HepG2 (cell line): ENCODE measurements at regions not wholly inside any gene's neighbourhood (a gene's known extent, or its start where the extent isn't known, plus 50 kb on each side); places are given as distances from the start of the nearest gene placed in this dataset.
"Not testable (repeated sequence)": the region's sequence is repeated elsewhere in the genome, so short reads cannot be mapped to it uniquely, and the experiment has no call there.

Source experiments
- ATAC-seq: fragments of 200-7000 bp; cut with Tn5 transposase; 3 replicates; pipeline ENCODE4 v1.9.1; 2020; ENCODE audit warnings: mild to moderate bottlenecking, moderate library complexity
- BruUV-seq: library from RNA; stranded (reverse); fragments of 400-500 nt; replicated peaks from 2 replicates; lab custom pipeline; 2021; lab: Mats Ljungman, UMichigan
- CTCF ChIA-PET: fragments of 300-600 bp; formaldehyde crosslinking; extraction: SDS; loops from one replicate; lab custom pipeline; 2021; ENCODE audit warnings: low total read pairs, inconsistent platforms, low intra/inter-chr PET ratio; lab: Yijun Ruan, JAX
- POLR2A ChIA-PET: fragments of 350-600 bp; sonication (Branson Sonifier 250); formaldehyde crosslinking; loops from one replicate; lab custom pipeline; 2020; ENCODE audit warnings: antibody characterized with exemption, inconsistent platforms; lab: Yijun Ruan, JAX
- DNase-seq: peaks from one replicate; pipeline ENCODE4 v3.0.0-alpha.2; 2015; ENCODE audit warnings: low spot score
- FAIRE-seq: peaks from 3 replicates; lab custom pipeline; 2011; peaks lifted over from hg19 to GRCh38; lab: Jason Lieb, UNC
- H2AFZ ChIP-seq: one replicate; pipeline ENCODE4 v1.6.1; 2011; ENCODE audit warnings: low read length, inconsistent platforms
- H3K27ac ChIP-seq: fragments of 300-600 bp; 3 replicates; pipeline ENCODE4 v1.8.0; 2011; ENCODE audit warnings: mixed run types, mild to moderate bottlenecking, mixed read lengths, low read length, inconsistent platforms; ENCODE audit not compliant: insufficient read depth; ENCODE audit errors: extremely low read length
- H3K27me3 ChIP-seq, 2 experiments: fragments of 200-600 bp in 1 of 2; 2 replicates in 1 of 2; 3 replicates in 1 of 2; pipeline versions ENCODE4 v1.6.0 to v1.8.0; 2011; ENCODE audit warnings: low read length in 2 of 2, mild to moderate bottlenecking in 2 of 2, moderate library complexity in 2 of 2, inconsistent platforms in 1 of 2; ENCODE audit not compliant: insufficient read depth in 2 of 2, control insufficient read depth in 1 of 2
- H3K36me3 ChIP-seq, 2 experiments: fragments of 200-600 bp in 1 of 2; replicated peaks in 1 of 2; 2 replicates in 1 of 2; 3 replicates in 1 of 2; pipeline versions ENCODE4 v1.5.1 to v1.8.0; 2011; ENCODE audit warnings: low read length in 2 of 2, inconsistent platforms in 1 of 2; ENCODE audit not compliant: insufficient read depth in 2 of 2, control insufficient read depth in 1 of 2
- H3K4me1 ChIP-seq: 2 replicates; pipeline ENCODE4 v1.5.1; 2012; ENCODE audit warnings: low read length, inconsistent platforms; ENCODE audit not compliant: insufficient read depth
- H3K4me2 ChIP-seq: 2 replicates; pipeline ENCODE4 v1.6.0; 2011; ENCODE audit warnings: low read depth, low read length, inconsistent platforms
- H3K4me3 ChIP-seq, 3 experiments: fragments of 200-600 bp in 1 of 3; sonication (generic), shearing (Covaris generic) in 1 of 3; replicated peaks in 1 of 3; 2 replicates each; pipeline ENCODE4 v1.5.1; 2011 to 2016; ENCODE audit warnings: low read length in 3 of 3, inconsistent platforms in 2 of 3, low read depth in 2 of 3, mild to moderate bottlenecking in 2 of 3, control low read depth in 1 of 3, mixed read lengths in 1 of 3; ENCODE audit not compliant: insufficient read depth in 1 of 3
- H3K79me2 ChIP-seq: one replicate; pipeline ENCODE4 v1.6.1; 2011; ENCODE audit warnings: low read length, inconsistent platforms; ENCODE audit not compliant: insufficient read depth
- H3K9ac ChIP-seq: 2 replicates; pipeline ENCODE4 v1.6.0; 2011; ENCODE audit warnings: mild to moderate bottlenecking, low read depth, low read length, inconsistent platforms; ENCODE audit not compliant: insufficient read depth
- H3K9me3 ChIP-seq: 2 replicates; pipeline ENCODE4 v1.5.1; 2012; ENCODE audit warnings: mild to moderate bottlenecking, low read length
- H4K20me1 ChIP-seq: 2 replicates; pipeline ENCODE4 v1.6.0; 2011; ENCODE audit warnings: inconsistent platforms, mild to moderate bottlenecking, low read length, moderate library complexity; ENCODE audit not compliant: insufficient read depth
- WGBS: methylation state at CpG from one replicate; pipeline ENCODE4 v1.1.6; 2017; ENCODE audit warnings: low lambda C conversion rate; 5-methylcytosine and 5-hydroxymethylcytosine counted together
- in situ Hi-C: cut with HindIII; loops from 2 replicates; pipeline ENCODE4 v1.10.0; 2017; ENCODE audit warnings: low pct_unique_long_range_greater_than_20kb; ENCODE audit not compliant: extremely low pct_ligation_motif_present
- intact Hi-C: fragments of 100-400 bp; cut with micrococcal nuclease; formaldehyde crosslinking; loops from one replicate; pipeline ENCODE4 v1.10.0; 2022; ENCODE audit not compliant: unreplicated experiment

DNA sequence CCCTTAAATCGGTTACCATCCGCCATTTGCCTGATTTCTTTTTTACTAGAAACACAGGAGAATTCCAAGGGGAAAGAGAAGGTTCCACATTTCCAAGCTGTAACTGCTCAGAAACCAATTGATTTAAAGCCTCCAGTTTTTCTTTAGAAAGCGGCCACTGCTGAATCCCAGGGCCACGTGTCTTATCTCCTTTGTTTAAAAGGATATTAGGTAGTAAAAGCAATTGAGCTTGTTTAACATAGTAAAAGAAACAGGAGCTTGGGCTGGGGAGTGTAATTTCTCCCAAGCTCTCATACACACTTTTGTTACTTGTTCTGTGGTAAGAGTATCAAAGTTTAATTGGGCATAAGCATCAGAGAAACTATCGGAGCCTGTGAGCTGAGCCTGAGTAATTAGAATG lies 180.0 kb downstream of the OTOP1 start:
- H3K79me2 ChIP-seq, FAIRE-seq, H3K9ac ChIP-seq, POLR2A ChIA-PET, in situ Hi-C loops, intact Hi-C loops, H2AFZ ChIP-seq, H3K36me3 ChIP-seq, H3K27me3 ChIP-seq, DNase-seq, H3K4me3 ChIP-seq, H4K20me1 ChIP-seq, H3K4me2 ChIP-seq, H3K9me3 ChIP-seq, H3K27ac ChIP-seq, BruUV-seq, CTCF ChIA-PET, ATAC-seq: not testable (repeated sequence)
- peaks cover 21% of the 10 kb centered on the region; the same call in 1 of the 2 replicates for H3K4me1 ChIP-seq
- WGBS = 69% methylated on average over 5 of the region's 5 CpGs

GRCh38 chr4:4047202-4047601 lies 179.5 kb downstream of the OTOP1 start:
- H3K4me1 ChIP-seq = peaks cover 21% of the 10 kb centered on the region; the same call in 1 of the 2 replicates
- H2AFZ ChIP-seq, H3K4me3 ChIP-seq, H4K20me1 ChIP-seq, FAIRE-seq, H3K9me3 ChIP-seq, ATAC-seq, CTCF ChIA-PET, H3K9ac ChIP-seq, H3K4me2 ChIP-seq, H3K27ac ChIP-seq, H3K36me3 ChIP-seq, intact Hi-C loops, in situ Hi-C loops, BruUV-seq, POLR2A ChIA-PET, H3K27me3 ChIP-seq, H3K79me2 ChIP-seq, DNase-seq: not testable (repeated sequence)
- WGBS = 86% methylated on average over 12 of the region's 12 CpGs

- intact Hi-C loops, H3K79me2 ChIP-seq, CTCF ChIA-PET, in situ Hi-C loops, ATAC-seq, H4K20me1 ChIP-seq, DNase-seq, H2AFZ ChIP-seq, FAIRE-seq, POLR2A ChIA-PET, H3K4me3 ChIP-seq, H3K36me3 ChIP-seq, H3K9me3 ChIP-seq, H3K4me2 ChIP-seq, H3K27ac ChIP-seq, BruUV-seq, H3K27me3 ChIP-seq, H3K9ac ChIP-seq: not testable (repeated sequence)
- peaks cover 21% of the 10 kb centered on the region; the same call in 1 of the 2 replicates for H3K4me1 ChIP-seq
- WGBS = 82% methylated on average over 4 of the region's 8 CpGs
These were observed 178.5 kb downstream of the OTOP1 start for GRCh38 chr4:4048227-4048626.

GRCh38 chr4:4050781-4051180 lies 175.9 kb downstream of the OTOP1 start:
- CTCF ChIA-PET, H3K9me3 ChIP-seq, DNase-seq, H2AFZ ChIP-seq, in situ Hi-C loops, H3K9ac ChIP-seq, POLR2A ChIA-PET, H4K20me1 ChIP-seq, ATAC-seq, intact Hi-C loops, BruUV-seq, H3K79me2 ChIP-seq, H3K27ac ChIP-seq, H3K36me3 ChIP-seq, FAIRE-seq, H3K4me3 ChIP-seq, H3K4me2 ChIP-seq, H3K27me3 ChIP-seq: not testable (repeated sequence)
- H3K4me1 ChIP-seq = peaks cover 12% of the 10 kb centered on the region; the same call in 1 of the 2 replicates
- WGBS = 62% methylated on average over 3 of the region's 3 CpGs
